ENCODE measurements at regions not wholly inside any gene's neighbourhood (a gene's known extent, or its start where the extent isn't known, plus 50 kb on each side); places are given as distances from the start of the nearest gene placed in this dataset.

DNA sequence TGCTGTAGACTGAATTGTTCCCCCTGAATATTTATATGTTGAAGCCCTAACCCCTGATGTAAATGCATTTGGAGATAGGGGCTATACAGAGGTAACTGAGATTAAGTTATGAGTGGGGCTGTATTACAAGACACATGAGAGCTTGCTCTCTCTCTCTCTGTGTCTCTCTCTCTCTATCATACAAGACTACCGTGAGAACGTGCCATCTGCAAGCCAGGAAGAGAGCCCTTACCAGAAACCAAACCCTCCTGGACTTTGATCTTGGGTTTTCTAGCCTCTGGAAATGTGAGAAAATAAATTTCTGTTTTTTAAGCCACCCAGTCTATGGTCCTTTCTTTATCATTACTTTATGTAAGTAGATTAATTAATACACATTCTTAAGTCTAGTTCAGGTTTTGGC, 249.3 kb upstream of the MAN1A1 start:
- DNase-seq (ENCODE audit: low read depth), result no peak

DNA sequence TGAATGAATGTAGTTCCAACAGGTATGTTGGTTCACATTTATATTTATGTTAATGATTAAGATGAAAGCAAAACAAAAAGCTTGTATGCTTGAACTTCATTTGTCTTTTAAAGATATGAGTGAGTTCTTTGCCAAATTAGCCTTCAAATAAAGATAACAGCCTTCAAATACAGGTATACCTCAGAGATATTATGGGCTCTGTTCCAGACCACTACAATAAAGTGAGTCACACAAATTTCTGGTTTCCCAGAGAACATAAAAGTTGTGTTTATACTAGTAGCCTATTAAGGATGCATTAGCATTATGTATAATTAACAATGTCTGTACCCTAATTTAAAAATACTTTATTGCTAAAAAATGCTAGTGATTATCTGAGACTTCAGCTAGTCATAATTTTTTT, 245.3 kb upstream of the MAN1A1 start:
- no peak for DNase-seq (ENCODE audit: low read depth)

DNA sequence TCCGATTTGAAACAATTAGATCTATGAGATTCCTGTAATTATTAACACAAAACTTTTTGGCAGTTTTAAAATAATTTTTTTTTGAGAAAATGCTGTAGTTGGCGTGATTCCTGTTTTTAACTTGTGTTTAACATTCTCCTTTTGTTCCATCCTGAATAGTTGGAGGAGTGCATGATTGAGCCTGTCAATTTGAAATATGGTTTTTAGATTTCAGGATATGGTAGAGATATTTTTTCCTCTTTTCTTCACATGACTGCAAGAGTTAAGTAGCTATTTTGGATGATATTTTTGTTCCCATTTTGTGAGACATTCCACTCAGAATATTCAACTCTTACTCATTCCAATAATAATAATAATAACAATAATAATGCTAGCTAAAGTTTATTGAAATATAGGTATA, 241.7 kb upstream of the MAN1A1 start:
- DNase-seq (ENCODE audit: low read depth), result no peak

DNA sequence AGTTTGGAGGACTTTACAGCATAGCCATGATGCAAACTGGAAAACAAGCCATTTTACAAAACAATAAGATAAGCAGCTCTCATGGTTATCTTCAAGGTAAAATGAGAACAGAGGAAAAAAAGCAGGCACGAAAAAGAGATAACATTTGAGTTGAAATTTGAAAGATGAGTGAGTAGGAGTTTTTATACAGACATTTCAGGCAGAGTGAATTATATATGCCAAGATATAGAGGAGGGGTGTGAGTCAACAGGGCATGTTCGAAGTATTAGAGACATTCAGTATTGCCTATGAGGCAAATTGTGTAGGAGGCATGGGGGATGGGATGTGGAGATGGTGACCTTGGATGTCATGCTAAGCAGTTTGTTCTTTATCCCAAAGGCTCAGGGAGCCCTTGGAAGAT, 240.5 kb upstream of the MAN1A1 start:
- no peak for DNase-seq (ENCODE audit: low read depth)

DNA sequence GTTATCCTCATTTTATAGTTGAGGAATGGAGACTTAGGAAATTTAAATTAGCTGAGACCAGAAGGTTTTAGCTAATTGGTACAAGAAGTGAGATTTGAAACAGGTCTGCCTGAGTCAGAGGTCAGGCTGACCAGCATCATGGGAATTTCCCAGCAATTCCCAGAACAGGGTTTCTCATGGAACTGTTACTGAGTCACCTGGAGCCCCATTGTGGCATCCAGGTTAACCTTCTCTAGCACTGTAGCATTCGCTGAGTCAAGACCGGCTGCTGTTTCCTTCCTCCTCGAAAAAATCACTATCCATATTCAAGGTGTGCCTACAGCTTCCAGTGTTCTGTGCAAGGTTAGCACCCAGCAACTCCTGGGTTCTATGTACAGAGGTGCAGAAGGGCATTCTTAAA, 238.0 kb upstream of the MAN1A1 start:
- DNase-seq (ENCODE audit: low read depth), result no peak

DNA sequence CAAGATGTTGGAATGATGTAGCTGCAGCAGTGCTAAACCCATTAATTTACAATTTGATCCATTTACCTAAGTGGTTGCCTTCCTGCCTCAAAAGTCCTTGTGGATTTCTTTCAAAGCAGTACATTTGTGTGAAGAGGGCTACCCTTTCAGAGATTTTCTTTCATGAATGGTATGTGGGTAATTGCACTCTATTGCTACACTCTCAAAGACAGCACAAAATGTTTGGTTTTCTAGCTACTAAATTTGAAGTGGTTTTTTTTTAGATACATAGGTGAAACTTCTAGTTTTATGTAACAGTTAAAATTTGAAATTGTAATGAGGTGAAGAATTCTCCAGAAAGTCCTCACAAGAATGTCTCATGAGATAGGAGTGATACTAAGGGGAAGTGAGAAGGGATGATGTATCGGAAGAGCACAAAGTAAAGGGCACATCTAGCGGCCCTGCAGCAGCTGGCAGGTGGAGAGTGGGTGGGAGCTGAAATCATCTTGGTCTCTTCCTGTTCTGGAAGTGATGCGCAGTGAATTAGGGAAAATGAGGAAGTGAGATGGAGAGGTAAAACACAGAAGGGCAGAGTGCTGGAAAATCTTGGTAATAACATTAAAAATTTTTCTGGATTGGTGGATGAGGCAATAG, 236.8 kb upstream of the MAN1A1 start:
- DNase-seq (ENCODE audit: low read depth), result no peak

DNA sequence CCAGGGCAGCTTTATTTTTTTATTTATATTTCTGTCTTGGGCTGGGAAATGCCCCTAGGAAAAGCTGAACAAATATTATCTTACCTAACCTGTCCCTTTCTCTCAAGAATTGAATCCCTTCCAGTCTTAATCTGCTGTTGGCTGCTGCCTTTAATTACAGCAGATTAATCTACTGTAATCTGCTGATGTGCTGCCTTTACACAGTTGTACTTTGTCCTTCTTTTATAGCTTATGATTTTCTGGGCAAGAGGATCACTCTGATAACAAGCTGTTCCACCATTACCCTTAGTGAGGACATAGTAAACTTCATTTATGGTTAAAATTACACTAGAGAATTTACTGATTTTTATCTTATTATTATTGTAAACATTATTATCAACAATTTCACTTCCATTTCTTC, 234.5 kb upstream of the MAN1A1 start:
- DNase-seq (ENCODE audit: low read depth), result no peak

DNA sequence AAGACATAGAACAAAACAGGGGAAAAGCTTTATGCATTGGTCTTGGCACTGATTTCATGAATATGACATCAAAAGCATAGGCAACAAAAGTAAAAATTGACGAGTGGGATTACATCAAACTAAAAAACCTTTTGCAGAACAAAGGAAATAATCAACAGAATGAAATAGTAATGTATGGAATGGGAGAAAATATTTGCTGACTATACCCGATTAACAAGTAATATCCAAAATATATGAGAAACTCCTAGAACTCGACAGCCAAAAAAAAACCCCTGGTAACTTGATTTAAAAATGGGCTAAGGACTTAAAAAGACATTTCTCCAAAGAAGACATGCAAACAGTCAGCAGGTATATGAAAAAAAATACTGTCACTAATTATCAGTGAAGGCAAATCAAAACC, 231.7 kb upstream of the MAN1A1 start:
- DNase-seq (ENCODE audit: low read depth), result no peak

DNA sequence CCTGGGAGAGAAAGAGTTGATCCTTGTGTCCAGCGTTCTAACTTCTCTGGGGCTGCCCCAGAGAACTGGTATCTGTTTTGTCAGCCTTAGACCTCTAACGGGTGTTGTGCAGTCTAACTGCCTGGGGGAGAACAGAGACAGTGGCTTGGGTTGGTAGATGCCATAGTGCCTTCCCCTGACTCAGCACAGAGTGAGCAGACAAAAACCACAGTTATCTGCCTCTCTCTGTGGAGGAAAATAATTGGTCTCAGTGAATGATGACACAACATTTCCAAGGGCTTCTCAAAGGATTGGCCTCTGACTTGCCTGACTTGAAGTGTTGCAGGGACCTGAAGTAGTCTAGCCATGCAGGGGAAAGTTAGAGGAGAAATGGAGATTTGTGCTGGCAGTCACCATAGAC, 226.2 kb upstream of the MAN1A1 start:
- DNase-seq (ENCODE audit: low read depth), result no peak

DNA sequence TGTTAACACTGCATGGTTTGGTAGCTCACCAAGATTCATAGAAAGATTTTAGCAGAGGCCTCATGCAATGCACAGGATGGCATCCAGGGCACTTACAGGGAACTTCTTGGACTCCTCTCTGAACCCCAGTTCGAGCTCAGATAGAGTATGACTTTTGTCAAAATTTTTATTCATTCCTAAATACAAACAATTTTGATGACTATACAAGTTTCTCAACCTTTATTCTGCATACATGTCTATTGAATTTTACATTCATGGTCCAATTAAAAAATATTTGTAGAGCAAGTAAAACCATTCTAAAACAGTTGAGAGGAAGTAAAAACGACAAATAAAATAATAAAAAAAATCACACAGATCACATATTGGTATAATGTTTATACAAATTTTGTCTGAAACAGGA, 219.0 kb upstream of the MAN1A1 start:
- DNase-seq (ENCODE audit: low read depth), result no peak

DNA sequence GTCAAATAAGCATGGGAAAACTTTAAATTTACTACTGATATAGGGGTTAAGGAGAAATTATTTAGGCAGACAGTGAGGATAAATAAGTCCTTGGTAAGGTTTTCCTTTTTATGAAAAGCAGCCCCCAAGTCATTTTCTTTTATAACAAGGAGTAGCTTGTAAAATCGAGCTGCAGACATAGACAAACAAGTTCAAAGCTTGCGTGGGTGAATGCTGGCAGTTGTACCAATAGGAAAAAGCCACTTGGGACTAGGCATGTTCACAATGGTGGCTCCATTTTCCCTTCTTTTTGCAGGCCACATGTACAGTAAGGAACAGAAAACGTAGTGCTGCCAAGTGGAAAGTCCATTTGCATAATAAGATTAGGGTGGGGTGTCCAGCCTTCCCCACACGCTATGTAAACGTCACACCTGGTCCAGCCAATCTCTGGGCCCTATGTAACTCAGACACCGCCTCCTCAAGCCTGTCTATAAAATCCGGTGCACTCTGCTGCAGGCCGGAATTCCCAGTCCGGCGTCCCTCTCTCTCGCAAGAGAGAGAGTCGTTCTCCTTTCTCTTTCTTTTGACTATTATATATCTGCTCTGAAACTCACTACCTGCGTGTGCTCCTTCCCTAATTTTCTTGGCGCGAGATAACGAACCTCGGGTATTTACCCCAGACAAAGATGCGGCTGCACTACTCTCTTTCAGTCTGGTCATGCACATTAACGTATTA, 217.1 kb upstream of the MAN1A1 start:
- DNase-seq (ENCODE audit: low read depth), result no peak

DNA sequence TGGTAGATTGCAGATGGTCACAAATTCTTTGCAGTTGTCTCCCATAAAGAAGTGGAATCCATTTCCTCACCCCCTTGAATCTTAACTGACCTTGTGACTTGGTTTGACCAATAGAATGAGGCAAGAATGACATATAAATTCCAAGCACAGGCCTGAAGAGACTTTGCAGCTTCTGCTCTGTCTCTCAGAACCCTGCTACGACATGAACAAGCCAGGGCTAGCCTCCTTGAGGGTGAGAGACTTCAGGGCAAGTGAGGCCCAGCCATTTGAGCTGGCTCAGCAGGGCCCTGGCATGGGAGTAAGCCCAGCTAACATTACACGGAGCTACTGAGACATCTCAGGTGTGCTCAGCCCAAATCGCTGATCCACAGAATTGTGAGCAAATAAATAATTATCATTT, 216.3 kb upstream of the MAN1A1 start:
- no peak for DNase-seq (ENCODE audit: low read depth)

DNA sequence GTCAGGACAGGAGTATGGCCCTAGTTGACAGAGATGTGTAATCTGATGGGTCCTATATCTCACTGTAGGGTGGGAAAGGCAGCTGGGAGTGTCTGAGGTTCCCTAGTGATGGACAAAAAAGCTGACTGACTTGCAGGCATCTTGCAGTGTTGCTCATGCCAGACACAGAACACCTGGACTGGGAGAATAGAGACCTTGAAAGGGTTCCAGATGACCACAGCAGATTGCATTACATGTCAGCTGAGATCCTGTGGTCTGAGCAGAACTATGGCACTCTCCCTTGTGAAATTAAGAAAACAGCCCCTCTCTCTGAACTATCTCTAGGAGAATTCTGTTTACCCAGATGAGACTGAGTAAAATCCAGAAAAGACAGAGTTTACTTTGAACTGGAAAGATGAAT, 212.6 kb upstream of the MAN1A1 start:
- DNase-seq (ENCODE audit: low read depth), result no peak

DNA sequence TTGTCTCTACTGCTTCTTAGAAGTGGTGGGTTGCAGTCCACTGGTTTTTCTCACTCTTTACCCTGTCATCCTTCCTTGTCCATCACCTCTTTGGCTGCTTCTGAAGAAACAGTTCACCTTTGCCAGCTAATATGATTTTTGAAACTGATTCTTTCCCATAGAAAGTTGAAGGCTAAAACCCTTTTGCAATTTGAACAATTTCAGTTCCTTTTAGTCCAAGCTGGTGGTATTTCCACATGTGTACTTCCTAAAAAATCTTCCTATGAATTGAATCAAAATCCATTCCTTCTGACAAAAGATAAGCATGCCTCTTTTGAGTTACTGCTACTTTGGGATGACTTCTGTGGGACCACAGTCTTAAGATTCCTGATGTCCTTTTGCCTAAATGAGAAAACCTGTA, 210.0 kb upstream of the MAN1A1 start:
- DNase-seq (ENCODE audit: low read depth), result no peak

DNA sequence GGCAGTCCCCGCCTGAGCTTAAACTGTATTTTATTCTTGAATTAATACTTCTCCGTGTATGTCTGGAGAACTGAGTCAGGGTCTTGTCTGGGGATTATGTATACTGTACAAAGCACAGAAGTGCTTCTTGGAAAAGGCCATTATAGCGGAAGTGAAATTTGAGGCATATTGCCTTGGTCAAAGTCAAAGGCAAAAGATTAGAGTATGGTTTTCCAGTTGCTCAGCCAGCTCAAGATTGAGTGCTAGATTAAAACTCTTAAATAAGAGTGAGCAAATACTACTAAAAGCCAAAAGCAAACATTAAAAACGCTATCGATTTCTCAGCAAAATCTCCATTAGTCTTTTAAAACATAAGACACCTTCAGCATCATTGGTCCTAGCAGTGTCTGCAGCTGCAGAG, 207.7 kb upstream of the MAN1A1 start:
- no peak for DNase-seq (ENCODE audit: low read depth)

DNA sequence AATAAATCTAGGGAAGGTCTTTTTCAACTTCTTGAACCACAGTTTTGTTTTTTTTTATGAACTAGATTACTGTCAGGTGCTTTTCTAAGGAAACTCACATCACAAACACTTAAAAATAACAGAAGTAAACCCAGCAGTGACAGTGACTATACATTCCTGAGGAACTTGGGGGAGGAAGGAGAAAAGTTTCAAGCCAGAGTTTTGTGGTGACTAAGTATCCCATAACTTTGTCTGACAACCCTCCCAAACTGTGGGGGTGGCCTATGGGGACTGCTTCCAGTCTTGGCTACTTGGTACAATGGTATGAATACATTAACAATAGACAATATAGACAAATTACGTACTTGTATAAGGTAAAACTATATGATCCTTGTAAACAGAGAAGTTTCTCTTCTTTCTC, 202.5 kb upstream of the MAN1A1 start:
- DNase-seq (ENCODE audit: low read depth), result no peak

DNA sequence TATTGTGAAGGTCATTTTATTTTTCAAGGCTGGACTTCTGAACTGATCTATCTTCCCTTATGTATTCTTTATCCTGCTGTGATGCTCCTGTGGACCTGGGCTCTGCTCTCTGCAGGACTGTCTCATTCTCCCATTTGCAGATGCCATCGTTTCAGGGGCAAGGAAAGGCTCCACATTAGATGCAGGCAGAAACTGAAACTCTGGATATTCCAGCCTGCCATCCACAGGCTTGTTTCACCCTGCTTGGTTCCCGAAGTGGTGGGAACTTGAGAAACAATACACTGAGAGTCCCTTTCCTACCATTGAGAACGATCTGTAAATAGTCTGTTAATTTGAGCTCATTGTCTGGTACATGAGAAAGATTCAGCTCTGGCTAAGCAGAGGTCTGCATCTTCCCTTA, 197.5 kb upstream of the MAN1A1 start:
- DNase-seq (ENCODE audit: low read depth), result no peak

DNA sequence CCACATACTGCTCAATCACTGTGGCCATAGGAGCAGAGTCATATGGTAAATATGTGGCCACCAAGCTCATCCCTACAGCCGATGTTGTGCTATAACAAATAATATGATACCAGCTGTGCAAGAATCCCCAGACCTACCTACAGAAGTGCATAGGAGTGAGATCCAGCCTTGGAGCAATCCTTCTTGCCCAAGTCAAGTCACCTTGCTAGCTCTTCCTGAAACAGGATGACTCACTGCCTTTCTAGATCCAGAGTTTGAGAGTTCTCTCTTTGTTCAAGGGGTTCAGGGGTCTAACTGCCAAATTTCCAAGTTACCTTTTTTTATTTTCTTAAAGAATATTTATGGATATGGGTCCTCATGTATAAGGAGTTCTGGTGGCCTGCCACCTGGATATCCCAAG, 195.7 kb upstream of the MAN1A1 start:
- DNase-seq (ENCODE audit: low read depth), result no peak

DNA sequence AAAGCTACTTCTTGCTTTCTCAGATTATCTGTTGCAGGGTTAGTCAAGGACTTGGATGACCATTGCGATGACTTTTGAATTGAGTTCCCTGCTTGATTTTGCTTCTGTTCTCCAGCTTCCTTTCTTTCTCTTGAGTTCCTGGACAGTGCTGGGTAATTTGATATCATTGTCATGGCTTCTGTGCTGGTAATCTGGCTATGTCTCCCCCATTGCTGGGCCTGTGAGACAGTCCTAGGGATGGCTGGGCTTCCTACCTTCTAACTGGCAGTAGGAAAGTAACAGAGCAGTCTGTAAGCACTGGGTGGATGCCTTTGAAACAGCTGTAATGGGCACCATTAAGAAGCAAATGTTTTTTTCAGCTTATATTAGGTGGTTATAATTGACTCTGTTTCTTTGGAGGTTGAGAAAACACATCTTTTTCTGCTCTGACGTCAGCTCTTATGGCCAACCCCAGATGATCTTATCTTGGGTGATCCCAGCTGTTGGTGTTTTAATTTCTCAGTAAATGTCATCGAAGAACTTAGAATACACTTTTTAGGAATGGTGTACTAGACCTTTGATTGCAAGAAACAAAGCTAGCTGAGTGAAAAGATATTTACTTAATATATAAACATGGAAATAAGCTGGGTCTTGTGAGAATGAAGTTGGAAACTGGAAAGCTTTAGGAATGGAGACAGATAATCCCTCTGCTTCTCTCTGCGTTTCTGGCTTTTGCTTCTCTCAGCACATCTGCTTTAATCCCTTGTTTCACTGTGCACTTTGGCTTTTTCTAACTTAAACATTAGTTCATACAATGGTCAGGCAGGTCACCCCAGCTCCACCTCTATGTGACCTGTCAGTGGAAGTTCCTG, 195.0 kb upstream of the MAN1A1 start:
- no peak for DNase-seq (ENCODE audit: low read depth)

DNA sequence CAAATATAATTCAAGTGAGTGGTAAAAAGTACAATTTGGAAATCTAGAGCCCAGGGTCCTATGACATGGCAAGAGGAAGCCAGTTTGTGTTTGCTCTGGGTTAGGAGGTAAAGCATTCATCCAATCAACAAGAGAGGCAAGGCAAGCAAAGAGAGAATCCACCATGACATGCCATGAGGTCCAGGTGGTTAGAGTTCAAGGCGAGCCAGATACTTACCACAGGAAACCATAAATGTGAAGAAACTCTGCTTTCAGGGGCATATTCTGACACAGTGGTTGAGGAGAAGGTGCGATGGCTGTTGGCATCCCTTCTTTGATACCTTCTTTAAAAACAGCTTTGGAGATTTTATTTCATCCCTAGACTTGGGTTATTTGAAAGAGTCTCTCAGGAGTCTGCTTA, 193.8 kb upstream of the MAN1A1 start:
- DNase-seq (ENCODE audit: low read depth), result no peak

DNA sequence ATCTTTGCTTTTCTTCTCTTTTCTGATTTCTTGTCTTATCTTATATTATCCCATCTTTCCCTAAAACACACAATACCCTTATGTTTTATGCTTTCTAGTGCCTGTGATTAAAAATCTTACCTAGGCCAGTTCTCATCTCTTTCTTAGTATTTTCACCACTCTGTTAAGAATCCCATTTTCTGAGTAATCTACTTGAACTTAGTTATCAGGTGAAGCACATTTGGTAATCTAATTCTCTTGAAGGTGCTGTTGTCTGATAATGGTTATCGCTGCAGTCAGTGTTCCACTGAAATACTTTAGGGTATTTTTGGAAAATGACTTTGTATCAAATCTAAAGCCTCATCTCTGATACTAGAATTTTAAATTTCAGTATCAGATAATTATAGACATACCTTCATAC, 192.5 kb upstream of the MAN1A1 start:
- no peak for DNase-seq (ENCODE audit: low read depth)

DNA sequence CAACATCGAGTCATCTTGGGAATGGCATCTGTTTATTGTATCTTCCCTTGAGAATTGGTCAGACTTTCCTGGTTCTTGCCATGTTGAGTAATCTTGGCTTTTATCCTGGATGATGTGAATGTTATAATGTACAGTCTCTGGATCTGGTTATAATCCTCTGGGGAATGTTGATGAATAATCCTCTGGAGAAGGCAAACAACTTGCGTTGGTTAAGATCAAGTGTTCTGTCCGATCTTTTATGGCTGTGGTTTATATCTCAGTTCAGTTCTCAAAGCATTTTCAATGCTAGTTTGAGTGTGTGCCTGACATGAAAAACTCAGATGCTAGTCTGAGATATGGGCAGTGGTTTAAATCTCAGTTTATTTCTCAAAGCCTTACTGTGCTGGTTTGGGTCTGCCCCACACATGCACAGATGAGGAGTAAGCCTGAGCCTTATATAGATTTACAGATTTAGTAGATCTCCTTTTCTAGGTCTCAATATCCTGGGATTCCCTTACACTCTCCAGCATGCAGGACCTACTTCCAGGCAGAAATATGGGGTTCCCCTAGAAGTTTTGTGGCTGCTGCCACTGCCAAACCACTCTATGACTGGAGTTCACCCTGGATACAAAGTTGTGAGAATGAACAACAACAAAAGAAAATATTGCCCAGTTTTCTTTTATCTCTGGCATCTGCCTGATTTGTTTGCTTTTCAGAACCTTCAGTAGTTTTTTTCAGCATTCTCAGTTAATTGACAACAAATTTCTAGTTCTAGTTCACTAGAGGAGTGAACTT, 191.8 kb upstream of the MAN1A1 start:
- DNase-seq (ENCODE audit: low read depth), result no peak

DNA sequence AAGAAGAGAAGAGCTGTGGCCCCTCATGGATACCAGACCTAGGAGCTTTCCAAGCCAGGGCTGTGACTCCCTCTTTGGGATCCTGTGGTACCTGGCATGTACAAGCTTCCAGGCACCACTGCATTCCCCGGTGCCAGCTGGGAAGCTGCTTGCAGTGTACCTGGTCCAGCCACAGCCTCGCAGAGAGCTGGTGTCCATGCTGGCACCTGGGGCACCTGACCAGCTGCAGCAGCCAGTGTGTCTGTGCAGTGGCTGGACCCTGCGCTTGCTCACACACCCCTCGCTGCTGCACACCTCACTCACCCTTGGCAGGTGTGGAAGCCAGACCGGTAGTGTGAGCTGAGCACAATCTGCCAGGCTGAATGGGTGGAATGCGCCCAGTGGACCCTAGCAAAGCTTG, 190.9 kb upstream of the MAN1A1 start:
- DNase-seq (ENCODE audit: low read depth), result no peak

Measured in stimulated activated CD8-positive, alpha-beta memory T cell treated with anti-CD3 and anti-CD28 coated beads, Interleukin-15, amount 100 ng/mL, for 1 hour (primary cell).